Endothelial cell (in vitro differentiated cells): ENCODE measurements at regions not wholly inside any gene's neighbourhood (a gene's known extent, or its start where the extent isn't known, plus 50 kb on each side); places are given as distances from the start of the nearest gene placed in this dataset.

Experiments
- DNase-seq: peaks from one replicate; pipeline ENCODE4 v3.0.0; 2021; ENCODE audit warnings: low spot score
- H3K27ac Mint-ChIP-seq: one replicate; pipeline ENCODE4 v1.8.0; 2021; ENCODE audit warnings: mixed read lengths, inconsistent platforms; ENCODE audit not compliant: unreplicated experiment
- H3K27me3 Mint-ChIP-seq: one replicate; pipeline ENCODE4 v1.8.0; 2021; ENCODE audit warnings: mild to moderate bottlenecking, moderate library complexity, mixed read lengths, inconsistent platforms; ENCODE audit not compliant: unreplicated experiment
- H3K36me3 Mint-ChIP-seq: one replicate; pipeline ENCODE4 v1.8.0; 2021; ENCODE audit warnings: mild to moderate bottlenecking, low read depth, mixed read lengths, inconsistent platforms; ENCODE audit not compliant: unreplicated experiment
- H3K4me1 Mint-ChIP-seq: one replicate; pipeline ENCODE4 v1.8.0; 2021; ENCODE audit warnings: mild to moderate bottlenecking, mixed read lengths, inconsistent platforms; ENCODE audit not compliant: unreplicated experiment
- H3K4me3 Mint-ChIP-seq: one replicate; pipeline ENCODE4 v1.8.0; 2021; ENCODE audit warnings: mild to moderate bottlenecking, mixed read lengths, inconsistent platforms; ENCODE audit not compliant: unreplicated experiment
- H3K9me3 Mint-ChIP-seq: one replicate; pipeline ENCODE4 v1.8.0; 2021; ENCODE audit warnings: mixed read lengths, inconsistent platforms; ENCODE audit not compliant: unreplicated experiment
- CTCF ChIP-seq: fragments of 200-600 bp; sonication (generic); IDR thresholded peaks from one replicate; pipeline ENCODE4 v1.5.0; 2021; ENCODE audit warnings: antibody characterized with exemption; ENCODE audit not compliant: unreplicated experiment

- DNase-seq: no peak
- H3K27me3 Mint-ChIP-seq: no peaks in the 10 kb centered on the region
- H3K9me3 Mint-ChIP-seq: no peaks in the 10 kb centered on the region
- no peaks in the 10 kb centered on the region for H3K36me3 Mint-ChIP-seq
- no peak overlapping the region for H3K27ac Mint-ChIP-seq
- no peak overlapping the region for H3K4me3 Mint-ChIP-seq
- TF ChIP-seq CTCF: no peak
- no peaks in the 10 kb centered on the region for H3K4me1 Mint-ChIP-seq
These were observed 198.3 kb downstream of the WDR11 start for GRCh38 chr10:121049489-121049888.

GRCh38 chr10:121049923-121050322, 198.8 kb downstream of the WDR11 start:
- DNase-seq: no peak
- H3K36me3 Mint-ChIP-seq: no peaks in the 10 kb centered on the region
- H3K4me3 Mint-ChIP-seq: no peak overlapping the region
- no peak overlapping the region for H3K27ac Mint-ChIP-seq
- no peak for TF ChIP-seq CTCF
- no peaks in the 10 kb centered on the region for H3K4me1 Mint-ChIP-seq
- no peaks in the 10 kb centered on the region for H3K27me3 Mint-ChIP-seq
- H3K9me3 Mint-ChIP-seq: no peaks in the 10 kb centered on the region

GRCh38 chr10:121051171-121051570, 200.0 kb downstream of the WDR11 start:
- no peak for TF ChIP-seq CTCF
- no peaks in the 10 kb centered on the region for H3K4me1 Mint-ChIP-seq
- DNase-seq: no peak
- H3K9me3 Mint-ChIP-seq: no peaks in the 10 kb centered on the region
- no peak overlapping the region for H3K4me3 Mint-ChIP-seq
- H3K36me3 Mint-ChIP-seq: no peaks in the 10 kb centered on the region
- no peak overlapping the region for H3K27ac Mint-ChIP-seq
- no peaks in the 10 kb centered on the region for H3K27me3 Mint-ChIP-seq

- H3K4me3 Mint-ChIP-seq: no peak overlapping the region
- H3K36me3 Mint-ChIP-seq: no peaks in the 10 kb centered on the region
- H3K4me1 Mint-ChIP-seq: no peaks in the 10 kb centered on the region
- no peak for DNase-seq
- no peaks in the 10 kb centered on the region for H3K27me3 Mint-ChIP-seq
- H3K9me3 Mint-ChIP-seq: no peaks in the 10 kb centered on the region
- no peak overlapping the region for H3K27ac Mint-ChIP-seq
- TF ChIP-seq CTCF: no peak
These were observed 200.6 kb downstream of the WDR11 start for GRCh38 chr10:121051696-121052279.

GRCh38 chr10:121053151-121053550, 202.0 kb downstream of the WDR11 start:
- H3K36me3 Mint-ChIP-seq: no peaks in the 10 kb centered on the region
- no peaks in the 10 kb centered on the region for H3K4me1 Mint-ChIP-seq

More at GRCh38 chr10:121053151-121053550, 202.0 kb downstream of the WDR11 start:
- DNase-seq: no peak
- Mint-ChIP-seq H3K27ac (no peak overlapping the region), H3K9me3 (no peaks in the 10 kb centered on the region), H3K4me3 (no peak overlapping the region), H3K27me3 (no peaks in the 10 kb centered on the region)
- no peak for TF ChIP-seq CTCF
